NOMO-1 (cell line): ENCODE measurements at regions not wholly inside any gene's neighbourhood (a gene's known extent, or its start where the extent isn't known, plus 50 kb on each side); places are given as distances from the start of the nearest gene placed in this dataset.

Source experiments
- DNase-seq, 2 experiments: peaks; one replicate each; lab custom pipeline; 2025; ENCODE audit not compliant: unreplicated experiment in 2 of 2; lab: John Stamatoyannopoulos, UW

- DNase-seq = no peak
These were observed 50.8 kb upstream of the INCENP start for GRCh38 chr11:62073061-62073460.

- DNase-seq = no peak
These were observed 52.4 kb upstream of the INCENP start for GRCh38 chr11:62071408-62071807.

- DNase-seq = no peak
These were observed 53.6 kb upstream of the INCENP start for GRCh38 chr11:62069986-62070919.

GRCh38 chr11:62069374-62069773 lies 54.4 kb upstream of the INCENP start:
- DNase-seq = no peak

- no peak for DNase-seq
These were observed 55.1 kb upstream of the INCENP start for GRCh38 chr11:62068730-62069129.

- DNase-seq = no peak
These were observed 56.1 kb upstream of the INCENP start for GRCh38 chr11:62067741-62068140.

- DNase-seq = no peak
These were observed 59.6 kb upstream of the INCENP start for GRCh38 chr11:62064221-62064620.

- DNase-seq = no peak
These were observed 61.5 kb upstream of the INCENP start for GRCh38 chr11:62062223-62062861.

GRCh38 chr11:62061356-62062222 lies 62.2 kb upstream of the INCENP start:
- no peak for DNase-seq

- DNase-seq = no peak
These were observed 66.7 kb upstream of the INCENP start for GRCh38 chr11:62057069-62057468.

GRCh38 chr11:62055970-62056369 lies 67.8 kb upstream of the INCENP start:
- no peak for DNase-seq

GRCh38 chr11:62054484-62055121 lies 69.2 kb upstream of the INCENP start:
- DNase-seq = peak in 1 of 2 experiments; percentile 11

GRCh38 chr11:62054081-62054480 lies 69.7 kb upstream of the INCENP start:
- DNase-seq = no peak

- no peak for DNase-seq
These were observed 73.1 kb upstream of the INCENP start for GRCh38 chr11:62050716-62051115.

- DNase-seq = no peak
These were observed 75.7 kb upstream of the INCENP start for GRCh38 chr11:62048100-62048499.

- no peak for DNase-seq
These were observed 77.2 kb upstream of the INCENP start for GRCh38 chr11:62046568-62047100.

GRCh38 chr11:62044639-62045121 lies 77.2 kb upstream of the FTH1 start:
- DNase-seq = no peak

- no peak for DNase-seq
These were observed 67.9 kb upstream of the FTH1 start for GRCh38 chr11:62035293-62035692.

- no peak for DNase-seq
These were observed 66.6 kb upstream of the FTH1 start for GRCh38 chr11:62034036-62034338.
